ENCODE measurements at regions not wholly inside any gene's neighbourhood (a gene's known extent, or its start where the extent isn't known, plus 50 kb on each side); places are given as distances from the start of the nearest gene placed in this dataset.

DNA sequence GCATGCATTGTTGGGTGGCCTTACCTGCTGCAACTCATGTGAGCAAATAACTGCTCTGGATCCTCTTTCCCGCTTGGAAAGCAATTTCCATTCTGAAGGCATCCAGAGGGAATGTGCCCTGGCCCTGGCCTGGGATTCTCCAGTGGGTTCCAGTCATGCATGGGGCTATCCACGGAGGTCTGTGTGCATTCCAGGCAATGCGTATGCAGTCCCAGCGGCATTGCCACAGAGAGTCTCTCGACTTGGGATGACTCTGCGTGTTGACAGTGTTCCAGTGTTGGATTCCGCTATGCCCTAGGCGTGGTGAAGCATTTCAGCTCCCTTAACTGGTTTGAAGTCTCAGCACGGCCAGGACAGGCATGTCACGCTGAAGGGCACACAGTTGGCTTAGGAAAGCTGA is 113.9 kb downstream of the SNRPN start:
- TF ChIP-seq, protein P1, sequence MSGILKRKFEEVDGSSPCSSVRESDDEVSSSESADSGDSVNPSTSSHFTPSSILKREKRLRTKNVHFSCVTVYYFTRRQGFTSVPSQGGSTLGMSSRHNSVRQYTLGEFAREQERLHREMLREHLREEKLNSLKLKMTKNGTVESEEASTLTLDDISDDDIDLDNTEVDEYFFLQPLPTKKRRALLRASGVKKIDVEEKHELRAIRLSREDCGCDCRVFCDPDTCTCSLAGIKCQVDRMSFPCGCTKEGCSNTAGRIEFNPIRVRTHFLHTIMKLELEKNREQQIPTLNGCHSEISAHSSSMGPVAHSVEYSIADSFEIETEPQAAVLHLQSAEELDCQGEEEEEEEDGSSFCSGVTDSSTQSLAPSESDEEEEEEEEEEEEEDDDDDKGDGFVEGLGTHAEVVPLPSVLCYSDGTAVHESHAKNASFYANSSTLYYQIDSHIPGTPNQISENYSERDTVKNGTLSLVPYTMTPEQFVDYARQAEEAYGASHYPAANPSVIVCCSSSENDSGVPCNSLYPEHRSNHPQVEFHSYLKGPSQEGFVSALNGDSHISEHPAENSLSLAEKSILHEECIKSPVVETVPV (CRISPR knock-in tag; IDR thresholded peaks at IDR 0.05), result no peak
- no peak for TF ChIP-seq ZFP3 (CRISPR knock-in tag; IDR thresholded peaks at IDR 0.05)
- no peak for TF ChIP-seq RARB (CRISPR knock-in tag; IDR thresholded peaks at IDR 0.05)
- TF ChIP-seq ESRRG (CRISPR knock-in tag; IDR thresholded peaks at IDR 0.05), result no peak
- no peak for TF ChIP-seq ZNF8 (CRISPR knock-in tag; IDR thresholded peaks at IDR 0.05)
- no peak for TF ChIP-seq OSR1 (CRISPR knock-in tag; IDR thresholded peaks at IDR 0.05)
- TF ChIP-seq SNAI2 (CRISPR knock-in tag; IDR thresholded peaks at IDR 0.05), result no peak
- TF ChIP-seq CREB5 (CRISPR knock-in tag; IDR thresholded peaks at IDR 0.05; ENCODE audit: low read depth), result no peak
- TF ChIP-seq ARNTL (CRISPR knock-in tag; IDR thresholded peaks at IDR 0.05; ENCODE audit: borderline replicate concordance, low read depth), result no peak
- TF ChIP-seq CSDC2 (CRISPR knock-in tag; IDR thresholded peaks at IDR 0.05), result no peak
- no peak for TF ChIP-seq ZFP30 (CRISPR knock-in tag; IDR thresholded peaks at IDR 0.05)
- no peak for TF ChIP-seq TOX (CRISPR knock-in tag; IDR thresholded peaks at IDR 0.05; ENCODE audit: borderline replicate concordance)
- TF ChIP-seq BACH2 (CRISPR knock-in tag; IDR thresholded peaks at IDR 0.05; ENCODE audit: borderline replicate concordance), result no peak
- TF ChIP-seq ZNF565 (CRISPR knock-in tag; conservative IDR thresholded peaks at IDR 0.05; ENCODE audit: low read depth), result no peak
- TF ChIP-seq ZC3H10 (CRISPR knock-in tag; IDR thresholded peaks at IDR 0.05), result no peak
- ATAC-seq, result no peak

DNA sequence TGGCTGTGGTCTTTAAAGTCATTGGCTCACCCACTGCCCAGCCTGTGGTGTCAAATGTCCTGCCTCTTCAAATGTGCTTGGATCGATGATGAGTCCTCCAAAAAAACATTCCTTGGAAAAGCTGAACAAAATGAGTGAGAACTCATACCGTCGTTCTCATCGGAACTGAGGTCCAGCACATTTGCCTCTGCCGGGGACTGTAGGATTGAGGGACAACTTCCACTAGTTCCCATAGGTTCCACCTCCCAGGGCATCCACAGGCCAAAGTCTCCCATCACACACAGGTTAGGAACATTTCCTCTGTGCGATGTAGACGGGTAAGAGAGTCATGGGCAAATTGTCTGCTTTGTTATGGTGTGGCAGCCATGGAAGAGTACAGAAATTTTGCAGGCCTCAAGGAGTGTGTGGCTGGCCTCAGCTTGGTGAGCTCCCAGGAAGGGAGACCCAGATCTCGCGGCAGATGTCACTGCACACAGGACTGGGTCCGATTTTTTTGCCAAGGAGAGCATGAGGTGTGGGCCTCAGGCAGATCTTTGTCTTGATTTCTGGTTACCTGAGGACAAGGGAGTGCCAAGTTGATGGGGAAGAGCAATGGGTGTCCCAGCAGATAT is 115.7 kb downstream of the SNRPN start:
- TF ChIP-seq OSR1 (CRISPR knock-in tag; IDR thresholded peaks at IDR 0.05), result no peak
- TF ChIP-seq TCF4 (CRISPR knock-in tag; IDR thresholded peaks at IDR 0.05; ENCODE audit: borderline replicate concordance), result no peak
- no peak for TF ChIP-seq ZC3H10 (CRISPR knock-in tag; IDR thresholded peaks at IDR 0.05)
- no peak for TF ChIP-seq ZFP3 (CRISPR knock-in tag; IDR thresholded peaks at IDR 0.05)
- TF ChIP-seq, protein P1 (CRISPR knock-in tag; IDR thresholded peaks at IDR 0.05), result no peak
- no peak for TF ChIP-seq SNAI2 (CRISPR knock-in tag; IDR thresholded peaks at IDR 0.05)
- TF ChIP-seq ESRRG (CRISPR knock-in tag; IDR thresholded peaks at IDR 0.05), result no peak
- no peak for TF ChIP-seq ZNF565 (CRISPR knock-in tag; conservative IDR thresholded peaks at IDR 0.05; ENCODE audit: low read depth)
- no peak for TF ChIP-seq BACH2 (CRISPR knock-in tag; IDR thresholded peaks at IDR 0.05; ENCODE audit: borderline replicate concordance)
- TF ChIP-seq ISL1 (CRISPR knock-in tag; IDR thresholded peaks at IDR 0.05), result no peak
- ATAC-seq, result no peak

- TF ChIP-seq ARNTL (CRISPR knock-in tag; IDR thresholded peaks at IDR 0.05; ENCODE audit: borderline replicate concordance, low read depth) (no peak), ISL1 (CRISPR knock-in tag; IDR thresholded peaks at IDR 0.05) (no peak), ZFP30 (CRISPR knock-in tag; IDR thresholded peaks at IDR 0.05) (no peak), SNAI2 (CRISPR knock-in tag; IDR thresholded peaks at IDR 0.05) (no peak), OSR1 (CRISPR knock-in tag; IDR thresholded peaks at IDR 0.05) (no peak), ZC3H10 (CRISPR knock-in tag; IDR thresholded peaks at IDR 0.05) (no peak), CREB5 (CRISPR knock-in tag; IDR thresholded peaks at IDR 0.05; ENCODE audit: low read depth) (no peak)
- TF ChIP-seq, protein P2, sequence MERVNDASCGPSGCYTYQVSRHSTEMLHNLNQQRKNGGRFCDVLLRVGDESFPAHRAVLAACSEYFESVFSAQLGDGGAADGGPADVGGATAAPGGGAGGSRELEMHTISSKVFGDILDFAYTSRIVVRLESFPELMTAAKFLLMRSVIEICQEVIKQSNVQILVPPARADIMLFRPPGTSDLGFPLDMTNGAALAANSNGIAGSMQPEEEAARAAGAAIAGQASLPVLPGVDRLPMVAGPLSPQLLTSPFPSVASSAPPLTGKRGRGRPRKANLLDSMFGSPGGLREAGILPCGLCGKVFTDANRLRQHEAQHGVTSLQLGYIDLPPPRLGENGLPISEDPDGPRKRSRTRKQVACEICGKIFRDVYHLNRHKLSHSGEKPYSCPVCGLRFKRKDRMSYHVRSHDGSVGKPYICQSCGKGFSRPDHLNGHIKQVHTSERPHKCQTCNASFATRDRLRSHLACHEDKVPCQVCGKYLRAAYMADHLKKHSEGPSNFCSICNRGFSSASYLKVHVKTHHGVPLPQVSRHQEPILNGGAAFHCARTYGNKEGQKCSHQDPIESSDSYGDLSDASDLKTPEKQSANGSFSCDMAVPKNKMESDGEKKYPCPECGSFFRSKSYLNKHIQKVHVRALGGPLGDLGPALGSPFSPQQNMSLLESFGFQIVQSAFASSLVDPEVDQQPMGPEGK (CRISPR knock-in tag; IDR thresholded peaks at IDR 0.05; ENCODE audit: borderline replicate concordance), result no peak
- no peak for ATAC-seq
Measured at GRCh38 chr15:25072857-25073476, 118.2 kb downstream of the SNRPN start.

DNA sequence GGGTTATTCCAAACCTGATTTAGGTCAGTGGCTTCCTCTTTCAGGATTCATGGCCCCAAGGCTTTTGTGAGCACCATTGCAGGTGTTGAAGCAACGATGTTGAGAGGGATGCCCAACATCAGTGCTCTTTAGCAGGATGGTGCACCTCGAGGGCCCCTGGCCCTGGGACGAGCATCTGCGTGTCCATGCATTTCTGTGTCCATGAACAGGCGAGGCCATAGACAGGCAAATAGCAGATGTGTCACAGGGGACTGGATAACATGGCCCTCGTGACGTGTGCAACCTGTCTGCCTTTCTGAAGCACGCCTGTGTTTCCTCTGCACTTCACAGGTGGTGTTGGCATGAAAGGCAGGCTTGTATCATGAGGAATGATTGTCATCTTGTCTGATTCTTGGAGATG is 132.3 kb downstream of the SNRPN start:
- no peak for ATAC-seq
- TF ChIP-seq, protein P1 (CRISPR knock-in tag; IDR thresholded peaks at IDR 0.05), result no peak
- TF ChIP-seq BACH2 (CRISPR knock-in tag; IDR thresholded peaks at IDR 0.05; ENCODE audit: borderline replicate concordance) (no peak), GLIS3 (CRISPR knock-in tag; IDR thresholded peaks at IDR 0.05) (no peak), ESRRG (CRISPR knock-in tag; IDR thresholded peaks at IDR 0.05) (no peak), ZC3H10 (CRISPR knock-in tag; IDR thresholded peaks at IDR 0.05) (no peak), ZFP3 (CRISPR knock-in tag; IDR thresholded peaks at IDR 0.05) (no peak), ARNTL (CRISPR knock-in tag; IDR thresholded peaks at IDR 0.05; ENCODE audit: borderline replicate concordance, low read depth) (no peak), ZFP30 (CRISPR knock-in tag; IDR thresholded peaks at IDR 0.05) (no peak), SNAI2 (CRISPR knock-in tag; IDR thresholded peaks at IDR 0.05) (no peak), CREB5 (CRISPR knock-in tag; IDR thresholded peaks at IDR 0.05; ENCODE audit: low read depth) (no peak), ISL1 (CRISPR knock-in tag; IDR thresholded peaks at IDR 0.05) (no peak), ZNF565 (CRISPR knock-in tag; conservative IDR thresholded peaks at IDR 0.05; ENCODE audit: low read depth) (no peak), TCF4 (CRISPR knock-in tag; IDR thresholded peaks at IDR 0.05; ENCODE audit: borderline replicate concordance) (no peak)
